Endothelial cell of umbilical vein (primary cell): ENCODE measurements at regions not wholly inside any gene's neighbourhood (a gene's known extent, or its start where the extent isn't known, plus 50 kb on each side); places are given as distances from the start of the nearest gene placed in this dataset.

ENCODE experiments used
- CTCF ChIP-seq, 2 donors: IDR thresholded peaks; 1 replicate in 1 of 2; 2 replicates in 1 of 2; pipeline ENCODE4 v1.5.1; 2011; ENCODE audit warnings: low read length in 2 of 2, mild to moderate bottlenecking in 2 of 2, moderate library complexity in 2 of 2, control low read depth in 1 of 2, inconsistent platforms in 1 of 2, low read depth in 1 of 2; ENCODE audit not compliant: insufficient read depth in 1 of 2; ENCODE audit errors: extremely low read depth in 1 of 2
- EZH2 ChIP-seq: IDR thresholded peaks from 2 replicates; pipeline ENCODE4 v1.6.1; 2012; ENCODE audit warnings: borderline replicate concordance, low read depth, mild to moderate bottlenecking, moderate library complexity, low read length, inconsistent platforms; ENCODE audit not compliant: severe bottlenecking
- GATA2 ChIP-seq: IDR thresholded peaks from 2 replicates; pipeline ENCODE4 v1.7.0; 2011; ENCODE audit warnings: low read depth, mild to moderate bottlenecking, moderate library complexity, mixed read lengths, low read length; ENCODE audit not compliant: insufficient read length, insufficient read depth
- JUN ChIP-seq: IDR thresholded peaks from 2 replicates; pipeline ENCODE4 v1.6.1; 2011; ENCODE audit warnings: borderline replicate concordance, low read depth; ENCODE audit not compliant: insufficient read length, insufficient read depth
- MAX ChIP-seq: IDR thresholded peaks from 2 replicates; pipeline ENCODE4 v1.6.1; 2011; ENCODE audit not compliant: insufficient read depth, insufficient read length
- MYC ChIP-seq: IDR thresholded peaks from one replicate; pipeline ENCODE4 v1.6.1; 2011; ENCODE audit warnings: mild to moderate bottlenecking, low read depth, low read length
- POLR2A ChIP-seq: IDR thresholded peaks from 2 replicates; pipeline ENCODE4 v1.6.1; 2012; ENCODE audit warnings: low read depth, mild to moderate bottlenecking, control low read depth, low read length
- POLR2AphosphoS5 ChIP-seq: IDR thresholded peaks from 2 replicates; pipeline ENCODE4 v1.6.1; 2012; ENCODE audit warnings: low read depth, mild to moderate bottlenecking, control low read depth, low read length, moderate library complexity; ENCODE audit not compliant: insufficient read depth

- TF ChIP-seq EZH2: no peak
- TF ChIP-seq POLR2A: no peak
- no peak for TF ChIP-seq CTCF (IDR thresholded peaks at IDR 0.05; ENCODE audit: extremely low read depth in 1 of 2, insufficient read depth in 1 of 2, low read depth in 1 of 2, low read length in 2 of 2)
- TF ChIP-seq MAX: no peak
- TF ChIP-seq POLR2AphosphoS5: no peak
- no peak for TF ChIP-seq MYC
- no peak for TF ChIP-seq GATA2
- no peak for TF ChIP-seq JUN
Observed at GRCh38 chr16:86896976-86897375, 318.6 kb downstream of the FOXL1 start.
